NCI-H2196 treated with DMSO at 0.1 percent for 48 hours (cell line): ENCODE measurements at regions not wholly inside any gene's neighbourhood (a gene's known extent, or its start where the extent isn't known, plus 50 kb on each side); places are given as distances from the start of the nearest gene placed in this dataset.

Source experiments
- DNase-seq: peaks from one replicate; lab custom pipeline; 2025; ENCODE audit not compliant: unreplicated experiment; lab: John Stamatoyannopoulos, UW

DNA sequence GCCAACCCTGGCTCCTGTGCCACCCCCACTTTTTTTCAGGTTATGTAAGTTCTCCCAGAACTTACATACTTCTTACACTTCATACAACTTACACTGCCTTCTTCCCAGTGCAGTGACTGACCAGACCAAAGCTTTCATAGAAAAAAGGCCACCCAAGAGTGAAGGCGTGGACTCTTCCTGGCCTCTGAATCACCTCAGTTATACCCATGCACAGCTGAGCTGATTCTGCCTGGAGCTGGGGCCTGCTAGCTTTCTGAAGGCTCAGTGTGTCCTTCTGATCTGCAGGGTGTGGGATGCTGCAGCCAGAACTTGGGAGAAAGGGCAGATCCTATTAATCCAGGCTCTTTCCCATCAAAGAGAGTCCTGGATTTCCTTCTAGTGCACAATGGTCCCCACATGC lies 216.1 kb downstream of the TTC32 start:
- no peak for DNase-seq

DNA sequence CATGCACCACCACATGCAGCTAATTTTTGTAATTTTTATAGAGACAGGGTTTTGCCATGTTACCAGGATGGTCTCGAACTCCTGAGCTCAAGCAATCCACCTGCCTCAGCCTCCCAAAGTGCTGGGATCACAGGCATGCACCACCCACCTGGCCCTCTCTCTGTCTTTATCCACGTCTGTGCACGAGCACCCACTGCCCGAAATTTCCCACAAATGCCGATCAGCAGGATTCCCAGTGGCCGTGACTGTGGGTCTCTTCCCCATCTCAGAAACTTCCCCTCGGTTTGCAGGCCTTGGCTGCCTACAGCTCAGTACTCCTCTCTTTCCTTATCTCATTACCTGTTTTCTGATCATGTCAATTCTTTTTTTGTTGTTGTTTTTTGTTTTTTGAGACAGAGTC lies 217.3 kb downstream of the TTC32 start:
- DNase-seq = no peak

DNA sequence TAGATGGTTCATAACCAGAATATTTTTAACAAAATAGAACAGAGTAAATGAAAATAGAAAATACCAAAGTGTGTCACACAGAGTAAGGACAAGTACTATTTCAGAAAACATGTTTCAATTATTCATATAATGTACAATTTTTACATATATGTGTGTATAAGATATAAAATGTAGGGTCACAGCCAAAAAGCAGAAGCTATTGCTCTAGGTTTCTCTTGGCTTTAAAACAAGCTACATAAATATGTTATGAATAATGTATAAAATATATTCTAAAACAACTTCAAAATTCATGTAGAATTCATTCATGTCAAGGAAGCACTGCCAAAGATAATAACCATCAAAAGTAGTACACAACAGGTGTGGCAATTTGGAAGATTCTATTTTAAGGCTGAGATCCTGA lies 218.2 kb downstream of the TTC32 start:
- no peak for DNase-seq

DNA sequence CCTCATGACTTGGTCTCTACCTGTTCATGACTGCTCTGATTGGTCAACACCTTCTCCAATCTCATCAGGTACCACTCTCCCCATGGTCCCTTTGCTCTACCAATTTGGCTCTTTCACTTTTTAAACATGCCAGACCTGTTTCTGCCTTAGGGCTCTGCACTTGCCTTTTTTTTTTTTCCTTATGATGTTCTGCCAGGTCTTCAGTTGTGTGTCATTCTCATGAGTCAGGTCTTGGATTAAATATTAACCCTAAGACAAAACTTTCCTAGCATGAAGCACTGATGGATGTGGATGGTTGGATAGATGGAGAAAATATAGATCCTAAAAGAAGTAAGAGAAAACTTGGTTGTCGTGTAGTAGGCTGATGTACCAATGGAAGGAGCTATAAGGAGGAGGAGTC lies 219.3 kb downstream of the TTC32 start:
- DNase-seq = no peak

DNA sequence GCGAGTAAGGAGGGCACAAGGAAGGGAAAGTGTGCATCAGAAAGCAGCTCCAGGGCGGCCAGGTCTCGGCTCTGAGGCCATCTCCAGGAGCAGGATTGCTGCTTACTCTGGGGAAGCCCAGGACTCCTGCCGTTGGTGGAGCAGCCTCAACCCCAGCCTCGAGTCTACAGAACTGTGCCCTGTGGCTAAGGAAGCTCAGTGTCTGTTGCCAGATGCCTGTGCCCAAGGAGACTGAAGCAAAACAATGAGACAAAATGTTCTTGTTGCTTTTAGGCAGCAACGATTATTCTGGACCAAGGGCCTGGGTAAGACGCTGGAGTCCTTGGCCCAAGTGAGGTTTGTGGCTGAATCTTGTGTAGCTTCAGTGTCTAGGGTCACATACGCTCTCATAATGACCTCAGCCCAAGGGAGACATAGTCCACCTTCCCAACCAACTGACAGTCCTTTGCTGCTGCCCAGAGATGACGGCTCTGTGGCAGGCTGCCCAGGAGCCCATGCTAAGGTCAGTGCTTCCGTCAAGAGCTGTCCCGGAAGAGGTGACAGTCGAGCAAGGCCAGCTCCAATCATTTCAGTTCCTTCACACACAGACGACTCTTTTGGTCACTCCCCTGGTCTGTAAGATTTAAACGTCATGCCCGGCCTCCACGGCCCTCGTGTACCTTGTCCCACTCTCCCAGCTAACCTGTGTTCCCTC lies 223.8 kb downstream of the TTC32 start:
- no peak for DNase-seq

DNA sequence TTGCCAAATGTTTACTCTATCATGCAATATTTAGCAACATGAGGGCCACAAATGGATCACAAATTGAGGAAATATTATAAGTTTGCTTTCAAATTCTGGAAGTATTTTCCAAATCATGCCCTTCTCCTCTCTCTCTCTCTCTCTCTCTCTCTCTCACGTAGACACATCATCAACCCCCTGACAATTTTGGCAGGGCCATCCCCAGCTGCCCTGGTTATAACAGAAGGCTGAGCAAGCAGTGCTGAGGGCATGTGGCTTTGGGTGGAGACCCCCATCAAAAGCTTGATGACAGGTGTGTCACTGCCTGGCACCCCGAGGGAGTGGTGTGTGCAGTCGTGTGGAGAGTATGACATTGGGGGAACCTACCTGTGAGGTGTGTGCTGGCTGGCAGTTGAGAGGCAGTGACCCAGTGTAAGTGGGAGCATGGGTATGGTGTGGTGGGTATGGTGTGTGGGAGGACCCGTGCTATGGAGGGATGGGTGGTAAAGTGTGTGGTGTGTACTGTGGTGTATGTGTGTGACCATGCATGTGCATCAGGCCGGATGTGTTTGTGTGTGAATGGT lies 224.5 kb downstream of the TTC32 start:
- no peak for DNase-seq

DNA sequence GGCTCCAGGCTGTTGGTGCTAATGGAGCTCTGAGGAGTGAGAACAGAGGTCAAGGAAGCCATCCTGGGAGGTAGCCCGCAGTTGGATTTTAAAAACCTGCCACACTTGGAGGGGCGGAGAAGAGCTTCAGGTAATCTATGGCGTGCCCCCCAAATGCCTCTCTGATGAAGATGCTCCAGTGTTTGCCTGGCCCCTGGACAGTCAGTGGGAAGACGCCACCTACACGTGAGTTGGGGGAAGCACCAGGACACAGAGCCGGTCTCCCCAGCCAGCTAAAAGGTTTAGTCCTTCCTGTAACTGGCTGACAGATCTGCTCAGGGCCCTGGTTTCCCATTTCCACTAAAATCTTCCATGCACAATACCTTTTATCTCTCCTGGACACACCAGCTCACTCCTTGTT lies 225.0 kb downstream of the TTC32 start:
- DNase-seq = no peak

DNA sequence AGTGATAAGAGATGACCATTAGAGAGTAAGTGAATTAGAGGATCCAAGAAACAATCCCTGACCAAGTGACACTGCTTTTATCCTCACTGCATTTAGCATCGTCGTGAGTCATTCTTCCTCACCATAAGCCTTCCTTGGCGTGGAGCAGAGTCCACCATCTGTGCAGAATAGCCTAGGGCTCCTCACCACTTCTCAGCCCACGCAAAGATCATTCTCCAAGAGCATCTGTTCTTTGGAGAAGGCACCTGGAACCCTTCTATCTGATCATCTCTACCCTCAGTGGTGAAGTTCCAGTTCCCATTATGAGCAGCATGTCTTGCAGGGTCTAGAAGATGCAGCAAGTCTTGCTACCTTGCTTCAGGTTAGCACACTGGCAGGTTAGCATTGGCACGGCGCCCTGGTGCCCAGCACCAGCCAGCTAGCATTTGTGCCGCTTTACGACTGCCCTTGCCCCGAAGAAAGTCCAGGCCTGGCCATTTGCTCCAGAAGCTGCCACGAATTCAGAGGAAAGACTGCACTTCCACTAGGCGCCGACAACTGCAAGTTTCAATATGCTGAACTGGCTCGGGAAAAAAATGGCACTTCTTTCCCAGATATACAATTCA lies 225.8 kb downstream of the TTC32 start:
- DNase-seq = no peak

DNA sequence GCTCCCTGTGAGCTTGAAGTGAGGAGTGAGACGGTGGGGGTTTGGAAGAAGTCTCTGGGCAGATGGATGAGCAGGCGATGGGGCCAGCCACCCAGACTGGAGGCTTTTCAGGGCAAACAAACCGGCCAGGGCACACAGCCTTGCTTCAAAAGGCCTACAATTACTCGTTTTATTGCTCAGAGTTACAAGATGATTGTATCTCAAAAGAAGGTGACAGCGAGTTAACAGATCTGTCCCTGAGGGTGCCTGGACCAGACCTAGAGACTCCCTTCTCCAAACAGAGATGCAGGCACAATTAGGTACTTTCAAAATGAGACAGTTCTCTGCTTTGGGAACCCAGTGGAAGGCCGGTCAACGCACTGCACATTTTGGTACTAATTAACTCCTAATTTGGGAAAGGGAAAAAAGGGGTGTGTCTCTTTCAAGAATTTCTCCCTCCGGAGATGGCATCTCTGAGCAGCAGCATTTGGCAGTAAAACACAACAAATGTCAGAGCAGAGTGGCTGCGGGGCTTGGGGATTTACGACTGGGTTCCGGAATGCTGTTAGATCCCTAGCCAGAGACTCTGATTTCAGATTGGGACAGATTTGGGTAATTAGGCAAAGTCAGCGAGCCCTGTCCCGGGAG lies 226.7 kb downstream of the TTC32 start:
- DNase-seq = no peak

DNA sequence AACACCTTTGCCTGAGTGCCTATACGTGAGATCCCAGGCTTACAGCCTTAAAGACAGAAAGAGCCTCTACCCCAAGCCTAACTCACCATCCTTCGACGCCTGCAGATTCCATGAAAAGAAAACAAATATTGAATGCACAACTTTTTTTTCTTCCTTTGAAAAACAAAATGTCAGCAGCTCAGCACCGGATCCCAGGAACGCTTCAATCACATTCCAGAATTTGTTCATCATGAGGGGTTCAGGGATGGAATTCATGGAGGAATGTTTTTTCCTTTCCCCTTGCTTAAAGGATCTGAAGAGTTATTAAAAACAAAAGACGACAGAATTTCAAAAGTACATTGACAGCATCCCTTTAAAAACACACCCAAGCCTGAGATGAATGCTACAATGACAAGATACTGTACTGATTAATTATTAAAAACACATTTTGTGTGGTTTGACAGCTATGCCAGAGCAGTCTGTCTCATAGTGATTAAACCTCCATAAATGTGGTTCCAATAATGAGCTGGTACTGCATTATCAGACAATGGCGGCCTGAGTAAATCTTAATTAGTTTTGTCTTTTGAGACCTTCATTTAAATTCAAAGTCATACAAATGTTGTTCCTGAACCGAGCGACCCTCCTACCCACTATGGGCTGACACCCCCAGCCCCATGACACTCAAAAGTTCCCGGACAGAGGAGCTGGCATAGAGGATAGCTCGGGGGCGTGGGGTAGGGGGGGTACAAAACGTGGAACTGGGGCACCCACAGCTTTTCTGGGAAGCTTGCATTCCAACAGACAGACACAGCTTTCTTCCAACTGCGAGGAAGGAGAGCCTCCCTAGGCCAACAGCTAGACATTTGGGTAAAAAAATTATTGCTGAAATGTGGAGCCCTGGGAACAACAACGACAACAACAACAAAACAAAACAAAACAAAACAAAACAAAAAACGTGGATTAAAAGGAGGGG lies 227.5 kb downstream of the TTC32 start:
- DNase-seq = no peak

DNA sequence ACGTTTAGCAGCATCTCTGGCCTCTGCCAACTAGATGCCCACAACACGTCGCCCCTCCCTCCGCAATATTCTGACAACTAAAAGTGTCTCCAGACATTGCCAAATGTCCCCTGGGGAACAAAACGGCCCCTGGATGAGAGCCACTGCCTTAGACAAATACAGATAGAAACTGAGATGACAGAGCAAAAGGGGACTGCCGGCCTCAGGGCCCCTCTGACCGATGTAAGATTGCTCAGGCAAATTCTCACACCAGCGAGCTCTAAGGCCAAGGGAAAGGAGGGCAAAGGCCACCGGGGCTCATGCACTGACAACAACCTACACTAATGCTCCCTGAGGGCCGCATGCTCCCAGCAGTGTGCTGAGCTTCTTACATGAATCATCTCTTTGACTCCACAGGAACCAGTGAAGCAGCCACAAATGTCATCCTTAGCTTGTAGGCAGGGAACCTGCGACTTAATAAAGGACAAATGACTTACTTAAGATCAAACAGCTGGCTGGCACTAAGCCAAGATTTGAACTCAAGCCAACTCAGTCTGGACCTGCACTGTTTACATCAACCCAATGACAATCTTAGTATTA lies 228.5 kb downstream of the TTC32 start:
- DNase-seq = no peak

DNA sequence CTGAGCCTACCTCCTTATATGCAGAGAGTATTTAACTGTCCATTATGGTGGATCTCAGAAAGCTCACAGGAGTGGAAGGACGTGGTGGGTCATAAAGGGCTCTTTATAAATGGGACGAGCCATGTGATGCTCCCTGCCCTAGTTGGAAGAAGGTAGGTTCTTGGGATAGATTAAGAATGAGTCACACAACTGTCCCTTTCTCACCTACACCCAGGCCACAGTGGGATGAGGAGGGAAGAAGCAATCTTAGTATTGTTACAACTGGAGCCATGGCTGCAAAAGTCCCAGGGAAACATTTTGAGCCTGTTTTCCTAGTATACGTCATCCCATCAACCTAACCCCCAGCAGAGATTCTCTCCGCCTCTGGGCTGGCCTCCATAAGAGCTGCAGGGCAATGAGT lies 229.9 kb downstream of the TTC32 start:
- no peak for DNase-seq

DNA sequence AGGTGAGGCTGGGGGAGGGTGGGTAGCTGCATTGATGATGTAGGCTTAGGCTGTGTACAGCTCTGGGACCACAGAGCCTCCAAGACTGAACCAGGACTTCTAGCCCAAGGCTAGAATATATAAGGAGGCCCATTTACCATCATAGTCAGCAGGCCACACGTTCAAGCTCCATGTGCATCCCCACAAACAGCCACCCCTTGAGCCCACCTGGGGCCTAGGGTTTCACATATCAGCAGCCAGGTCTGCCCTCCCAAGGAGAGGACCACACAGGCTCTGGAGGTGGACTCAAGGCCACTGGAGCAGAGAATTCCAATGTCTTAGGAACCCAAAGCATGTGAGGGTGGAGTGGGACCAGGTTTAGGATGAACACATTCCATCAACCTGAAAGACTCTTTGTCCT lies 230.5 kb downstream of the TTC32 start:
- no peak for DNase-seq

DNA sequence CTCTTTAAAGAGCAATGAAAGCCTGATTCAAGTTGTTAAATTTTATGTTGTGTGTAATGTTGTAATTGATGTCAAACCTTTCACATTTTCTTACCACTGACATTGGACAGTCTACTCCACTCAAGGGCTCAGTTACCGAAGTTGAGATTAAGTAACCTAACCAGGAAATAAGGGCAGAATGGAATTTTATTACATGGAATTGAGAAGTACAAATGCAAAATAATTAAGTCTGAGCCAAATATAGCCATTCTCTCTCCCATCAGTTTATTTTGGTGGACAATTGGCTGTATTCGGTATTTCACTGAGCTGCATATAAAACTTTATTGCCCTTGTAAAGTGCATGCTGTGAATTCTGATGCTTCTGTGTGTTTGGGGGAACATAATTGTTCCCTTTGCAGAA lies 231.5 kb downstream of the TTC32 start:
- DNase-seq = no peak

DNA sequence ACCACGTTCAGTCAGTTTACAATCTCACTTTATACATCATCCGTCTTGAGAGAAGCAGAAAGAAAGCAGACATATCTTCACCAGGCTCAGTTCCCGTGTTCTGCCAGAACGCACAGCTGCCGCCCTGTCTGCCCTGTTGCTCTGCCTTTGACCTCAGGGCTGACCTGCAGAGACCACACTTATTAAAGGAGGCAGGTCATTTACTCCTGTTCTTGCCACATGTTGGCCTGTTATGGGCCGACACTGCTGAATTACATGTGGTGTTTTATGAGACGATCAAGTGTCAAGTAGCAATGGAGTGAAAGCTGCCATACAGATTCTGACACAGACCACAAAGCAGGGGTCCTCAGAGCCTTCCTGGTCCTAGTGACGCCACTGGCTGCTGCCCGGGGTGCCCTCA lies 232.2 kb downstream of the TTC32 start:
- no peak for DNase-seq

DNA sequence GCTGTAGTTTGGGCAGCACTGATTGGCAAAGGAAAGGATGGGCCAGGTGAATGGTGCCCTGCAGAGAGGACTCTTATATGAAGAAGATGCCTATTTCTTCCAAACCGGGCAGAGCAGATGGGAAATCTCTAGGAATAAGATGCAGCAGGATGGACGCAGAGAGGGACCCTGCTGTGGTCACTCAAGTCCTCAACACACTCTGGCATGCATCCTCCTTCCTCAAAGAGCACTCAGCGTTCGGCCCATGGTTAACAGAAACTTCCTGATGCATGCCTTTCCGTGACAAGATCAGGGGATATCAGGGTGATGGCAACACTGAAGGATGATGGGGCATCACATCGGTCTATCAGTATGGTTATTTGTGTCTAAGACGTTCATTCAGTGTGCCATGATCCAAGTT lies 232.7 kb downstream of the TTC32 start:
- DNase-seq = no peak

DNA sequence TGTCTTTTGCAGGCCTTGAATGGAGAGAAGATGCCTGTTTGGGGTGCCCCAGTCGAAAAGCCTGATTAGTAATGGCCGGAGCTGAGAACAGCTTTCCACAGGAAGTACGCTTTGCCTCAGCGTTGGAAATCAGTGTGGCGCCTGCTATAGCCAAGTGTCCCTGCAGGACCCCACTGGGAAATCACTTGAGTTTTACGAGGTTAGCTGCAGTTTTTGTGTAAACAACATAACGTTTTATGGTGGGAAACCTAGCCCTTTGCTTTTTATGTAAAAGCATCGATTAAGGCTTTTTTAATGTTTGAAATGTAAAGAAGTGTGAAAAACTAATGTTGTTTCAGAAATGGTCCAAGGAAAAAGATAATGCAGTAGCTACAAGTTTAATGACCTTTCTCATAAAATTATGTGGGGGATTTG lies 234.2 kb downstream of the TTC32 start:
- DNase-seq = no peak

DNA sequence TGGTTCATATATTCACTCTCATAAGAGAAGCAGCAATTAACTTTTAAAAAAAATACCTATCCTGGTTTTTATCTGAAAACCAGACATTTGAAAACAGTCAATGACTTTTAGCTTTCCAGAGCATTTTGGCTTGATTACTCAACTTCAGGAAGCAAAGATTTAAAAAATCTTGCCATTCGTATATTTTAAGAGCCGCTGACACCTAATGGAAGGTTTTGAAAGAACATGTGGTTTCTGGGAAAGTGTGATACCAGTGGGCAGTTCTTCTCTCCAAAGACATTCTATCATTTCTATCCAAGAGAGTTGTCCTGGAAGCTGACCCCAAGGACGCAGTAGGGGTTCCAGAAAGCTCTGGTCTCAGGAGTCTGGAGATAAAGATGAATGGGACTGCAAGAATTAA lies 234.7 kb downstream of the TTC32 start:
- DNase-seq = no peak

DNA sequence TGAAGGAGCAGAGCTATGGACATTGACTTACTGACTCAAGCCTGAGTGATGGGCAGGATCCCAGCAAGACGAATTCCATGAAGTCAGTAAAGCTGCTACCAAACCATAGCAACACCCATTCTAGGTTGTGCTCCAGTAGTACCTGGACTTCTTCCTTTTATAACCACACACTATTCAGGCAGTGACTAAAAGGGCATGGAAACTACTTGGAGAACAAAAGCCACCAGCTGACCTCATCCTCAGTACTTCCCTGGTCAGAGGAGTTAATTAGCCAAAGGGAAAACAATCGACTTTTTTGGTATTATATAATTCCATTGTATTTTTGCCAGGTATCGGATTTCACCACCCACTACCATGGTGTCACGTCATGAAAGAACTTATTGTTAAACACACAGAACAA lies 237.1 kb downstream of the TTC32 start:
- no peak for DNase-seq

DNA sequence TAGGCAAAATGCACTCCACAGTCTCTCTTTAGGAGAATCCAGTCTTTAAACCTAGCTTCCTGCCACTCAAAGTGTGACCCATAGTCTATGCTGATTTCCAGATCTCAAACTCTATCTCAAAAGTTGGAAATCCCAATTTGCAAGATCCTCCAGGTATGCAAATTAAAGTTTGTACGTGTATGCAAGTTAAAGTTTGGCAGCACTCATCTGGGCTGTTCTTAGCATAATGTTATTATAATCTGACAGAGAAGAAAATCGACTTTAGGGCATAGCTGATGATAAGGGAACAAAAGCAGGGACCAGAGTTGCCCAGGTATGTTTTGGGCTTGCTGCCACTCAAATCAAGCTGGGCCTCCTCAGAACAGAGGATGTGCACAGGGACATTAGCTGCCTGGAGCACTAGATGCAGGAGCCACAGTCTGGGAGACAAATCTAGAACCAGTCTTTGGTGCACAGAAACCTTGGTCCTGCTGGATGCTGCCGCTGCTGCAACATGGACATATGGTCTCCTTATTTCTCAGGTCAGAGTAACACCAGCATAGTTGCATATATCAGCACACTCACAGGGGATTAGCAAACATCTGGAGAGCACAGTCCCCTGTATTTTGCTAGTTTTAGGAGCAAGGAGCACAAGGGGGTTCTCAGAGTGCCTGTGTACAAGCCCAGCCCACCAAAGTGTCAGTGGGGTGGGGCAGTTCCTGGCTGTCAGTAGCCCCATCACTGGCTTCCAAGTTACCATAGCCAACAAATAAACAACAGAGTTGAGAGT lies 242.6 kb downstream of the TTC32 start:
- DNase-seq = no peak
